22Rv1 (cell line): ENCODE measurements at regions not wholly inside any gene's neighbourhood (a gene's known extent, or its start where the extent isn't known, plus 50 kb on each side); places are given as distances from the start of the nearest gene placed in this dataset.

ENCODE experiments used
- ZFX ChIP-seq: fragments of 450-650 bp; IDR thresholded peaks from 2 replicates; pipeline ENCODE4 v1.6.1; 2017; ENCODE audit warnings: antibody characterized with exemption, borderline replicate concordance
- TF ChIP-seq, protein P1 (sequence below): fragments of 450-650 bp; IDR thresholded peaks from 2 replicates; pipeline ENCODE4 v1.5.1; 2017; ENCODE audit warnings: mild to moderate bottlenecking

DNA sequence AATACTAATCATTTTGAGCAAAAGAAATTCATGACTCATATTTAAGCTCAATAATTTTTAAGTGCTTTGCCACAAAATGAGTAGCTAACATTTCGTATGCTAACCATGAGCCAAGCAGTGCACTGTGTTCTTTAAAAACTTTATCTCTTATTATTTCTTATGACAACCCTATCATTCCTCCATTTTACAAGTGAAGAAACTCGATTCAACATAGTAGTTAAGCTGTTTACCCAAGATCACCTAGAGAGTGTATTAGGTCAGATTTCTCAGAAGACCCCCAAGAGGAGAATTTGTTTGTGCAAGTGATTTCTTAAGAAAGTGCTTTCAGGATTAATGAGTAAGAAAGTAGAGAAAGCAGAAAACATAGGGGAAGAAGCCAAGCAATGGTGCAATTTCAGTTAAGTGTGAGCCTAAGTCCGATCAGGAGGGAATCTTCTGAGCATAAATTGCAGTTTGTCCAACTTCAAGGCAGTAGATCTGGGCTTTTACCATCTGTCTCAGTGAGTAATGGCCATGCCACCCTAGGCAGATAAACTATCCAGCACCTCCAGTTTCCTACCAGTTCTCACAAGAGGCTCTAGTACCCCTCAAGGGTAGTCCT is 202.7 kb downstream of the SCG2 start:
- TF ChIP-seq, protein P1, sequence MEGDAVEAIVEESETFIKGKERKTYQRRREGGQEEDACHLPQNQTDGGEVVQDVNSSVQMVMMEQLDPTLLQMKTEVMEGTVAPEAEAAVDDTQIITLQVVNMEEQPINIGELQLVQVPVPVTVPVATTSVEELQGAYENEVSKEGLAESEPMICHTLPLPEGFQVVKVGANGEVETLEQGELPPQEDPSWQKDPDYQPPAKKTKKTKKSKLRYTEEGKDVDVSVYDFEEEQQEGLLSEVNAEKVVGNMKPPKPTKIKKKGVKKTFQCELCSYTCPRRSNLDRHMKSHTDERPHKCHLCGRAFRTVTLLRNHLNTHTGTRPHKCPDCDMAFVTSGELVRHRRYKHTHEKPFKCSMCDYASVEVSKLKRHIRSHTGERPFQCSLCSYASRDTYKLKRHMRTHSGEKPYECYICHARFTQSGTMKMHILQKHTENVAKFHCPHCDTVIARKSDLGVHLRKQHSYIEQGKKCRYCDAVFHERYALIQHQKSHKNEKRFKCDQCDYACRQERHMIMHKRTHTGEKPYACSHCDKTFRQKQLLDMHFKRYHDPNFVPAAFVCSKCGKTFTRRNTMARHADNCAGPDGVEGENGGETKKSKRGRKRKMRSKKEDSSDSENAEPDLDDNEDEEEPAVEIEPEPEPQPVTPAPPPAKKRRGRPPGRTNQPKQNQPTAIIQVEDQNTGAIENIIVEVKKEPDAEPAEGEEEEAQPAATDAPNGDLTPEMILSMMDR, result no peak
- TF ChIP-seq ZFX, result no peak
